Activated B cell treated with CpG ODN at 0.5 μM for 24 hours (primary cell): ENCODE measurements at regions not wholly inside any gene's neighbourhood (a gene's known extent, or its start where the extent isn't known, plus 50 kb on each side); places are given as distances from the start of the nearest gene placed in this dataset.

Experiments used
- ATAC-seq: fragments of 200-7000 bp; cut with Tn5 transposase; one replicate; pipeline ENCODE4 v1.10.0; 2021; ENCODE audit warnings: low read depth, mild to moderate bottlenecking, moderate library complexity
- CTCF ChIA-PET: fragments of 350-600 bp; sonication (Branson Sonifier 250); formaldehyde crosslinking; loops from one replicate; lab custom pipeline; 2021; ENCODE audit warnings: antibody characterized with exemption; lab: Charles Lee
- POLR2A ChIA-PET: fragments of 350-600 bp; sonication (Branson Sonifier 250); formaldehyde crosslinking; loops from one replicate; lab custom pipeline; 2021; ENCODE audit warnings: antibody characterized with exemption; lab: Charles Lee
- DNase-seq: peaks from one replicate; pipeline ENCODE4 v3.0.0; 2022
- H3K27ac Mint-ChIP-seq: one replicate; pipeline ENCODE4 v1.8.0; 2020; ENCODE audit warnings: mixed read lengths
- H3K27me3 Mint-ChIP-seq: one replicate; pipeline ENCODE4 v1.8.0; 2021; ENCODE audit warnings: mixed read lengths
- H3K36me3 Mint-ChIP-seq: one replicate; pipeline ENCODE4 v1.8.0; 2021; ENCODE audit warnings: low read depth, mixed read lengths
- H3K4me1 Mint-ChIP-seq: one replicate; pipeline ENCODE4 v1.8.0; 2021; ENCODE audit warnings: mixed read lengths
- H3K4me3 Mint-ChIP-seq: one replicate; pipeline ENCODE4 v1.8.0; 2020; ENCODE audit warnings: mild to moderate bottlenecking, mixed read lengths
- H3K9me3 Mint-ChIP-seq: one replicate; pipeline ENCODE4 v1.8.0; 2020; ENCODE audit warnings: mixed read lengths
- CTCF ChIP-seq: fragments of 200-600 bp; IDR thresholded peaks from one replicate; pipeline ENCODE4 v1.8.0; 2022; ENCODE audit warnings: antibody characterized with exemption, mild to moderate bottlenecking
- intact Hi-C: fragments of 100-400 bp; cut with micrococcal nuclease; formaldehyde crosslinking; loops from one replicate; pipeline ENCODE4 v1.15.1; 2024

DNA sequence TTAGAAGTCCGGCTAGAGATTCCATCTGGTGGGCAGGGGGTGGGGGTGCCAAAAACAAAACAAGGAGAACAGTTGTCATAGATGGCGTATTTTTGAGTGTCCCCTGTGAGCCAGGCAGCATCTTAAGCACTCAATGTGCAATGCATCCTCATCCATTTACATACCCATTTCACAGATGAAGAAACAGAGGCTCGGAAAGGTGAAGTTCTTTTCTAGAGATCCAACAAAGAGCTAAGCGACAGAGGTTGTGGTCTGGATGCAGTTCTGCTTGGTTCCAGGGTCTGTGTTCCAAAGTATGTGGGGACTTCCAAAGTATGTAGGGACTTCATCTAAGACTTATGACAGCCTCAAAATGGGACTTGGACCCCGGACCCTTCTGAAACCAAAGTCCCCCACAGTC lies 277.8 kb downstream of the MN1 start:
- Mint-ChIP-seq H3K27me3 (no peaks in the 10 kb centered on the region), H3K27ac (no peak overlapping the region), H3K36me3 (no peaks in the 10 kb centered on the region), H3K4me3 (no peak overlapping the region), H3K4me1 (no peaks in the 10 kb centered on the region), H3K9me3 (no peaks in the 10 kb centered on the region)
- ATAC-seq: no peak
- intact Hi-C loops: no loop called here
- CTCF ChIA-PET: no interaction called here
- DNase-seq: no peak
- POLR2A ChIA-PET: no interaction called here
- no peak for TF ChIP-seq CTCF

GRCh38 chr22:27525711-27526110 lies 275.8 kb downstream of the MN1 start:
- DNase-seq (no peak), ATAC-seq (no peak)
- ChIA-PET POLR2A (no interaction called here), CTCF (no interaction called here)
- no peak for TF ChIP-seq CTCF
- intact Hi-C loops: no loop called here
- Mint-ChIP-seq H3K27me3 (peaks cover 1% of the 10 kb centered on the region), H3K9me3 (no peaks in the 10 kb centered on the region), H3K4me3 (no peak overlapping the region), H3K4me1 (no peaks in the 10 kb centered on the region), H3K27ac (no peak overlapping the region), H3K36me3 (no peaks in the 10 kb centered on the region)

DNA sequence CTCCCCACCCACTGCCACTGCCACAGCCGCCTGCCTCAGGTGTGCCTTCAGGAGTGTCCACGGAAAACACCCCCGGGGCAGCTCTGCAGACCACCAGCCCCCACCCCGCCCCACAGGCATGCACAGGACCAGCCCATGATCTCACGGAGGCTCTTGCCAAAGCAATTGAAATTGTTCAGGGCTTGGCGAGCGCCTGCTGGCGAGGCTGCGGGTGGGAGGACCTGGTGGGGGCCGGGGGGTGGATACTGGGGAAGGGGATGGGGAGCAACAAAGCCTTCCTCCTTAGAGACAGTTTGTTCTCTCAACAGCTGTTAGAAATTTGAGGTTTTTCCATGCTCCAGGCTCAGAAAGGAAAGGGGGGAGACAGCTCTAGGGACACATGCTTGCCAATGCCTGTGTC lies 274.7 kb downstream of the MN1 start:
- no peak overlapping the region for H3K4me3 Mint-ChIP-seq
- no peak overlapping the region for H3K27ac Mint-ChIP-seq
- TF ChIP-seq CTCF: no peak
- DNase-seq (no peak), ATAC-seq (no peak)
- no peaks in the 10 kb centered on the region for H3K4me1 Mint-ChIP-seq
- intact Hi-C loops: no loop called here
- peaks cover 1% of the 10 kb centered on the region for H3K27me3 Mint-ChIP-seq
- no peaks in the 10 kb centered on the region for H3K36me3 Mint-ChIP-seq
- no peaks in the 10 kb centered on the region for H3K9me3 Mint-ChIP-seq
- CTCF ChIA-PET: no interaction called here
- POLR2A ChIA-PET: no interaction called here

DNA sequence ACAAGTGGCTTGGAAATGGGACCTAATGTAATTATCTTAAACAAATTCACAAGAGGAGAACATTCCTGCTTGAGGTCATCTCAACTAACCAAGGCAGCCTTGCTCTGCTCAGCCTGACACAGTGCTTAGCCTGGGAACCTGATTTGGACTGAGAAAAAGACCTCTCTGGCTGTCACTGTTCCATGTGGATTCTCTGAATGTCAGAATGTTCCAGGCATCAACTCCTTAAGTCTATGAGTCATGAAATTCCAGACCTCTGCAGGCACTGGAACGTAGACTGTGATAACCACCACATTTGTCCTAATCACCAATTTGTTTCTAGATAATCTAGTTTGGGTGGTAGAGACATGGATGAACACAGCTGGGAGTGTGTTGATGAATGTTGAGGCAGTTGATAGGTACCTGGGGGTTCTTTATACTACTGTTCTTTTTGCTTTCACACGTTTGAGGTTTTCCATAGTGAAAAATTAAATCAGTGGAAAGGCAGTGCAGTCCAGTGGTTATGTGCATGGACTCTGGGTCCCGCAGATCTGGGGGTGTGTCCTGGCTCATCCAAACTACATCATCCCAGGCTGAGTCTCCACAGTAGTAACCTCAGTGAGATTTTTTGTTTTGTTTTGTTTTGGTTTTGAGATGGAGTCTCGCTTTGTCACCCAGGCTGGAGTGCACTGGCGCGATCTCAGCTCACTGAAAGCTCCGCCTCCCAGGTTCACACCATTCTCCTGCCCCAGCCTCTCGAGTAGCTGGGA lies 269.6 kb downstream of the MN1 start:
- no peak overlapping the region for H3K27ac Mint-ChIP-seq
- POLR2A ChIA-PET: no interaction called here
- H3K4me1 Mint-ChIP-seq: no peaks in the 10 kb centered on the region
- H3K36me3 Mint-ChIP-seq: no peaks in the 10 kb centered on the region
- no peaks in the 10 kb centered on the region for H3K9me3 Mint-ChIP-seq
- DNase-seq: no peak
- no peak for TF ChIP-seq CTCF
- ATAC-seq: no peak
- no peak overlapping the region for H3K4me3 Mint-ChIP-seq
- intact Hi-C loops: no loop called here
- H3K27me3 Mint-ChIP-seq: peaks cover 1% of the 10 kb centered on the region
- CTCF ChIA-PET: no interaction called here

DNA sequence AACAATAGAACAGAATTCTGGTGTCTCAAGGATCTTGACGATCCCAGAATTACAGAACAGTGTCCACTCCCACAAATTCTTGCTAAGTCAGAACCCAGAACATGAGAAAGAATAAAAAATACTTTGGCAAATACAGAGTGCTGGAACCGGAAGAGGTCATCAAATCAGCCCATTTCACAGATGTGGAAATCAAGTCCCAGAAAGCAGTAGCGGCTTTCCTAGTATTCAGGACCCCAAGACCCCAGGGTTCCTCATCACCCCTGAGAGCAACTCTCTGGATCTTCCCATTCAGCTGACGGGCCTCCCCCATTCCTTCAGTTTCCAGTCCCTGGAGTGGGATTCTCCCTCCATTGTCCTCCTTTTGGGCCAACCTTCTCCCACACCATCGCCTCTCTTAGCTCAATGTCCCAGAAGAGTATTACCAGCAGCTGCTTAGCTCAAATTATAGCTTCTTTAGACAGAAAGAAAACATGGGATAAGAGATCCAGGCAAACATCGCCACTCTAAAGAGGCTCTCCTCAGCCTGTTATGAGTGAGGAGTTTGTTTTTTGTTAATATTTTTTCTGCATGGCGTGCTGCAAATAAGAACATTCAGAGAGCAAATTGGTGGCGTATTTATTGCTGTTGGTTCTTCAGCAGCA lies 268.3 kb downstream of the MN1 start:
- ATAC-seq (no peak), DNase-seq (no peak)
- H3K4me1 Mint-ChIP-seq: no peaks in the 10 kb centered on the region
- peaks cover 1% of the 10 kb centered on the region for H3K27me3 Mint-ChIP-seq
- intact Hi-C loops: no loop called here
- H3K9me3 Mint-ChIP-seq: no peaks in the 10 kb centered on the region
- no peak for TF ChIP-seq CTCF
- no peaks in the 10 kb centered on the region for H3K36me3 Mint-ChIP-seq
- ChIA-PET POLR2A (no interaction called here), CTCF (no interaction called here)
- H3K4me3 Mint-ChIP-seq: no peak overlapping the region
- no peak overlapping the region for H3K27ac Mint-ChIP-seq
